ENCODE measurements at regions not wholly inside any gene's neighbourhood (a gene's known extent, or its start where the extent isn't known, plus 50 kb on each side); places are given as distances from the start of the nearest gene placed in this dataset.

DNA sequence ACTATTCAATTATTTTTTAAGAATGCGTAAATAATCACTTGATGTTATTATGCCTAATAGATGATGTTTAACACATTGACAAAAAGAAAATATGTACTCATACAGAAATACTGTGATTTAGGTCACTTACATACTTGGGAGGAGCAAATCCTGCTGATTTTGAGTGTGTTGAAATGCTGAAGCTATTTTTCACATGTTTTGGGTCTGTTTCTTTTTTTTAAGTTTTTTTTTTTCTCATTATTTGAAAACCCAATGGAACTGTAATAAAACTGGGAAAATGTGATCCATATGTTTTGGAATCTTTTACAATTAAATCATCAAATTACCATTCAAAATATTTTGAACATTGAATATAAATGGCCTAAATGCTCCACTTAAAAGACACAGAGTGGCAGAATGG is 366.2 kb upstream of the ADAMTS5 start:
- TF ChIP-seq, protein P1, sequence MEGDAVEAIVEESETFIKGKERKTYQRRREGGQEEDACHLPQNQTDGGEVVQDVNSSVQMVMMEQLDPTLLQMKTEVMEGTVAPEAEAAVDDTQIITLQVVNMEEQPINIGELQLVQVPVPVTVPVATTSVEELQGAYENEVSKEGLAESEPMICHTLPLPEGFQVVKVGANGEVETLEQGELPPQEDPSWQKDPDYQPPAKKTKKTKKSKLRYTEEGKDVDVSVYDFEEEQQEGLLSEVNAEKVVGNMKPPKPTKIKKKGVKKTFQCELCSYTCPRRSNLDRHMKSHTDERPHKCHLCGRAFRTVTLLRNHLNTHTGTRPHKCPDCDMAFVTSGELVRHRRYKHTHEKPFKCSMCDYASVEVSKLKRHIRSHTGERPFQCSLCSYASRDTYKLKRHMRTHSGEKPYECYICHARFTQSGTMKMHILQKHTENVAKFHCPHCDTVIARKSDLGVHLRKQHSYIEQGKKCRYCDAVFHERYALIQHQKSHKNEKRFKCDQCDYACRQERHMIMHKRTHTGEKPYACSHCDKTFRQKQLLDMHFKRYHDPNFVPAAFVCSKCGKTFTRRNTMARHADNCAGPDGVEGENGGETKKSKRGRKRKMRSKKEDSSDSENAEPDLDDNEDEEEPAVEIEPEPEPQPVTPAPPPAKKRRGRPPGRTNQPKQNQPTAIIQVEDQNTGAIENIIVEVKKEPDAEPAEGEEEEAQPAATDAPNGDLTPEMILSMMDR (IDR thresholded peaks at IDR 0.05) = no peak
- TF ChIP-seq POLR2A (IDR thresholded peaks at IDR 0.05) (no peak), POLR2AphosphoS5 (IDR thresholded peaks at IDR 0.05) (no peak)
